GM12878 (cell line): ENCODE measurements at regions not wholly inside any gene's neighbourhood (a gene's known extent, or its start where the extent isn't known, plus 50 kb on each side); places are given as distances from the start of the nearest gene placed in this dataset.

Source experiments
- HCFC1 ChIP-seq: fragments of 150-350 bp; IDR thresholded peaks from 2 replicates; pipeline ENCODE4 v1.6.1; 2014; ENCODE audit warnings: low read length
- SIX5 ChIP-seq: IDR thresholded peaks from 2 replicates; pipeline ENCODE4 v1.6.1; 2011; ENCODE audit warnings: mild to moderate bottlenecking, low read depth, low read length, moderate library complexity; ENCODE audit not compliant: severe bottlenecking
- TF ChIP-seq, protein P1 (sequence below), 3 experiments: IDR thresholded peaks in 2 of 3; conservative IDR thresholded peaks in 1 of 3; 2 replicates each; pipeline ENCODE4 v1.5.1; 2011; ENCODE audit warnings: low read depth in 3 of 3, low read length in 3 of 3, mild to moderate bottlenecking in 3 of 3, control low read depth in 2 of 3, moderate library complexity in 2 of 3, inconsistent platforms in 1 of 3, mixed read lengths in 1 of 3; ENCODE audit not compliant: control insufficient read depth in 2 of 3, insufficient read depth in 1 of 3; ENCODE audit errors: extremely low read depth in 1 of 3

DNA sequence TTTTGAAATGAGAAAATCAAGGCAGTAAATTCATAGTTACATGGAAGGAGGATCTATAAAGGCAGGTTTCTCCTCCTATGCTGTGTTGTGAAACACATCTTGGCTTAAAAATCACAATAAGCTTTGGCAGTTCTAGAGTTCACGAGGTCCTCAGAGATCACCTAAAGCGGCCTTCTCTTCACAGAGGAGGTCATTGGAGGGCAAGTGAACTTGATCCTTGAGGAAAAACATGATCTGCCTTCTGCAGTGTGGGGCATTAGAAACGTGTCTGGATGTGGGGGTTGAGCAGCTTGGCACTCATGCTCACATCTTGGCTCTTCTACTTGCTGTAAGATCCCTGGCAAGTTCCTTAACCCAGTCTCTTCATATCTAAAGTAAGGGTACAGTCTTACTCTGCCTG lies 96.1 kb upstream of the BMPER start:
- TF ChIP-seq SIX5 (no peak), HCFC1 (no peak)
- TF ChIP-seq, protein P1, sequence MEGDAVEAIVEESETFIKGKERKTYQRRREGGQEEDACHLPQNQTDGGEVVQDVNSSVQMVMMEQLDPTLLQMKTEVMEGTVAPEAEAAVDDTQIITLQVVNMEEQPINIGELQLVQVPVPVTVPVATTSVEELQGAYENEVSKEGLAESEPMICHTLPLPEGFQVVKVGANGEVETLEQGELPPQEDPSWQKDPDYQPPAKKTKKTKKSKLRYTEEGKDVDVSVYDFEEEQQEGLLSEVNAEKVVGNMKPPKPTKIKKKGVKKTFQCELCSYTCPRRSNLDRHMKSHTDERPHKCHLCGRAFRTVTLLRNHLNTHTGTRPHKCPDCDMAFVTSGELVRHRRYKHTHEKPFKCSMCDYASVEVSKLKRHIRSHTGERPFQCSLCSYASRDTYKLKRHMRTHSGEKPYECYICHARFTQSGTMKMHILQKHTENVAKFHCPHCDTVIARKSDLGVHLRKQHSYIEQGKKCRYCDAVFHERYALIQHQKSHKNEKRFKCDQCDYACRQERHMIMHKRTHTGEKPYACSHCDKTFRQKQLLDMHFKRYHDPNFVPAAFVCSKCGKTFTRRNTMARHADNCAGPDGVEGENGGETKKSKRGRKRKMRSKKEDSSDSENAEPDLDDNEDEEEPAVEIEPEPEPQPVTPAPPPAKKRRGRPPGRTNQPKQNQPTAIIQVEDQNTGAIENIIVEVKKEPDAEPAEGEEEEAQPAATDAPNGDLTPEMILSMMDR (IDR thresholded peaks at IDR 0.05 in 2 of 3, conservative IDR thresholded peaks at IDR 0.05 in 1 of 3; ENCODE audit: control insufficient read depth in 2 of 3, extremely low read depth in 1 of 3, insufficient read depth in 1 of 3, low read depth in 3 of 3, low read length in 3 of 3): no peak
